ENCODE measurements at regions not wholly inside any gene's neighbourhood (a gene's known extent, or its start where the extent isn't known, plus 50 kb on each side); places are given as distances from the start of the nearest gene placed in this dataset.

DNA sequence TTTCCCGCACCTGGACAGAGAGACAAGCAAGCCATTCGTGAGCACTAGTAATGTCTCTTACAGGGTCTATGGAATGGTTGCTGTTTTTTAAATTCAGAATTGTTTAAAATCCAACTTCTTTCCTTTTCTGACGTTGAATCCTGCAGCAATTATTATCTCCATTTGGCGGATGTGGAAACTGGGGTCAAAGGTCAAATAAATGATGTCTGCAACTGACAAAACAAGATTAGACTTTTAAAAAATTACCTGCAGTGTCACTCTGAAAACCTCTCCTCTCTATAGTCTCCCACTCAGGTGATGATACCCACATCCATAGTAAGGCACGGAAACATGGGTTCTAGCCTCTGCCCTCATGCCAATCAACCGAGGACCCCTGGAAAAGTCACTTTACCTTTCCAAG, 142.7 kb upstream of the SMIM23 start:
- H3K4me1 ChIP-seq (ENCODE audit: insufficient read depth) = no peaks in the 10 kb centered on the region
- DNase-seq = no peak
- no peaks in the 10 kb centered on the region for H3K36me3 ChIP-seq (ENCODE audit: low read depth)
- H2AFZ ChIP-seq = no peak overlapping the region
- in situ Hi-C loops (cut with MboI) = loop anchor here (25.0 kb wide), 1 partner anchor 394 kb away; no protein-coding TSS in a partner anchor
- H3K9me3 ChIP-seq (ENCODE audit: low read depth) = no peaks in the 10 kb centered on the region
- no peak overlapping the region for H3K27ac ChIP-seq
- no peak overlapping the region for H3K9ac ChIP-seq
- peaks cover 45% of the 10 kb centered on the region for H3K27me3 ChIP-seq (replicated peaks; ENCODE audit: insufficient read depth)
- H3K4me2 ChIP-seq (ENCODE audit: unreplicated experiment) = no peak overlapping the region
- TF ChIP-seq EZH2 (IDR thresholded peaks at IDR 0.05; ENCODE audit: insufficient read depth, poor library complexity, severe bottlenecking) (no peak), EZH2phosphoT487 (IDR thresholded peaks at IDR 0.05; ENCODE audit: insufficient read depth, low read depth) (no peak)
- no peaks in the 10 kb centered on the region for H3K9me2 ChIP-seq (ENCODE audit: insufficient read depth)
- H3K4me3 ChIP-seq = no peak overlapping the region
- H3F3A ChIP-seq (ENCODE audit: insufficient read depth) = no peaks in the 10 kb centered on the region
- WGBS, 2 experiments (ENCODE audit: low coverage in 1 of 2, low lambda C conversion rate in 2 of 2, missing lambda C conversion rate in 2 of 2) = 87 to 93% methylated on average over 6 of the region's 6 CpGs
- no peaks in the 10 kb centered on the region for H3K79me2 ChIP-seq (ENCODE audit: insufficient read depth)
- no peaks in the 10 kb centered on the region for H4K20me1 ChIP-seq (ENCODE audit: insufficient read depth)

DNA sequence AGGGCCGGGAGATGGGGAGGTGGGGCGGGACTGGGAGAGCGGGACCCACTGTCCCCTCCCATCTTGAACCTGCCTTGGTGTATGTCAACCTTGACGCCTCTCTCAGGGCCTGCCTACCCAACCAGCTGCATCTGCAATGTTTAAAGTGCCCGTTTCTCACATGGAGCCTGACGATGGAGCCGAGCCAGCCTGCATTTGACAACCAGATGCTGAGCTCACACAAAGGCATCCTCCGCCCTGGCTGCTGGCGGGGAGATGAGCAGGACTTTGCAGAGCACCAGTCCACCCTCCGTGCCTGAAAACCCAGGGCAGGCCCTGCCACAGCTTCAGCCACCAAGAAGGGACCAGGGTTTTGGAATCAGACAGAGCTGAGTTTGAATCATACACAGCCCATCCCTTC, 141.1 kb upstream of the SMIM23 start:
- Histone ChIP-seq H3K36me3 (ENCODE audit: low read depth) (no peaks in the 10 kb centered on the region), H3K9ac (no peak overlapping the region), H3K9me3 (ENCODE audit: low read depth) (no peaks in the 10 kb centered on the region), H3K4me3 (no peak overlapping the region), H3K79me2 (ENCODE audit: insufficient read depth) (no peaks in the 10 kb centered on the region), H4K20me1 (ENCODE audit: insufficient read depth) (no peaks in the 10 kb centered on the region), H2AFZ (no peak overlapping the region), H3F3A (ENCODE audit: insufficient read depth) (no peaks in the 10 kb centered on the region), H3K9me2 (ENCODE audit: insufficient read depth) (no peaks in the 10 kb centered on the region), H3K4me1 (ENCODE audit: insufficient read depth) (no peaks in the 10 kb centered on the region), H3K27ac (no peak overlapping the region), H3K27me3 (replicated peaks; ENCODE audit: insufficient read depth) (peaks cover 32% of the 10 kb centered on the region), H3K4me2 (ENCODE audit: unreplicated experiment) (no peak overlapping the region)
- TF ChIP-seq EZH2 (IDR thresholded peaks at IDR 0.05; ENCODE audit: insufficient read depth, poor library complexity, severe bottlenecking) (no peak), EZH2phosphoT487 (IDR thresholded peaks at IDR 0.05; ENCODE audit: insufficient read depth, low read depth) (no peak)
- in situ Hi-C loops (cut with MboI) = loop anchor here (25.0 kb wide), 1 partner anchor 393 kb away; no protein-coding TSS in a partner anchor
- DNase-seq = peak; percentile 67
- 5 to 9% methylated on average over 6 to 10 of the region's 10 CpGs for WGBS, 2 experiments (ENCODE audit: low coverage in 1 of 2, low lambda C conversion rate in 2 of 2, missing lambda C conversion rate in 2 of 2)

- Histone ChIP-seq H3K9me2 (ENCODE audit: insufficient read depth) (no peaks in the 10 kb centered on the region), H3K4me1 (ENCODE audit: insufficient read depth) (no peaks in the 10 kb centered on the region), H4K20me1 (ENCODE audit: insufficient read depth) (no peaks in the 10 kb centered on the region), H3F3A (ENCODE audit: insufficient read depth) (no peaks in the 10 kb centered on the region), H3K9me3 (ENCODE audit: low read depth) (no peaks in the 10 kb centered on the region), H3K27ac (no peak overlapping the region), H3K79me2 (ENCODE audit: insufficient read depth) (no peaks in the 10 kb centered on the region), H3K4me2 (ENCODE audit: unreplicated experiment) (no peak overlapping the region), H3K4me3 (no peak overlapping the region), H3K36me3 (ENCODE audit: low read depth) (no peaks in the 10 kb centered on the region), H2AFZ (no peak overlapping the region), H3K9ac (no peak overlapping the region), H3K27me3 (replicated peaks; ENCODE audit: insufficient read depth) (peaks cover 23% of the 10 kb centered on the region)
- no peak for DNase-seq
- WGBS, 2 experiments (ENCODE audit: low coverage in 1 of 2, low lambda C conversion rate in 2 of 2, missing lambda C conversion rate in 2 of 2) = 75 to 78% methylated on average over 14 of the region's 14 CpGs
- no peak for TF ChIP-seq EZH2phosphoT487 (IDR thresholded peaks at IDR 0.05; ENCODE audit: insufficient read depth, low read depth)
- no peak for TF ChIP-seq EZH2 (IDR thresholded peaks at IDR 0.05; ENCODE audit: insufficient read depth, poor library complexity, severe bottlenecking)
- in situ Hi-C loops (cut with MboI) = loop anchor here (25.0 kb wide), 1 partner anchor 391 kb away; no protein-coding TSS in a partner anchor
These were observed 139.2 kb upstream of the SMIM23 start for GRCh38 chr5:171646102-171647042.

GRCh38 chr5:171647043-171647903, 138.3 kb upstream of the SMIM23 start:
- no peak overlapping the region for H3K9ac ChIP-seq
- no peaks in the 10 kb centered on the region for H3K4me1 ChIP-seq (ENCODE audit: insufficient read depth)
- no peak for TF ChIP-seq EZH2 (IDR thresholded peaks at IDR 0.05; ENCODE audit: insufficient read depth, poor library complexity, severe bottlenecking)
- TF ChIP-seq EZH2phosphoT487 (IDR thresholded peaks at IDR 0.05; ENCODE audit: insufficient read depth, low read depth) = no peak
- in situ Hi-C loops (cut with MboI) = loop anchor here (25.0 kb wide), 1 partner anchor 390 kb away; no protein-coding TSS in a partner anchor
- no peak overlapping the region for H3K4me3 ChIP-seq
- H3K27me3 ChIP-seq (replicated peaks; ENCODE audit: insufficient read depth) = peaks cover 23% of the 10 kb centered on the region
- H4K20me1 ChIP-seq (ENCODE audit: insufficient read depth) = no peaks in the 10 kb centered on the region
- no peaks in the 10 kb centered on the region for H3K36me3 ChIP-seq (ENCODE audit: low read depth)
- no peaks in the 10 kb centered on the region for H3K79me2 ChIP-seq (ENCODE audit: insufficient read depth)
- WGBS, 2 experiments (ENCODE audit: low coverage in 1 of 2, low lambda C conversion rate in 2 of 2, missing lambda C conversion rate in 2 of 2) = 76 to 78% methylated on average over 15 of the region's 15 CpGs
- H3K4me2 ChIP-seq (ENCODE audit: unreplicated experiment) = no peak overlapping the region
- no peak overlapping the region for H3K27ac ChIP-seq
- H3F3A ChIP-seq (ENCODE audit: insufficient read depth) = no peaks in the 10 kb centered on the region
- H2AFZ ChIP-seq = no peak overlapping the region
- H3K9me2 ChIP-seq (ENCODE audit: insufficient read depth) = no peaks in the 10 kb centered on the region
- DNase-seq = peak; percentile 42
- H3K9me3 ChIP-seq (ENCODE audit: low read depth) = no peaks in the 10 kb centered on the region

All from GM23248 (cell line).